Testis (tissue), 2 donors: ENCODE measurements at regions not wholly inside any gene's neighbourhood (a gene's known extent, or its start where the extent isn't known, plus 50 kb on each side); places are given as distances from the start of the nearest gene placed in this dataset.

Experiments
- CTCF ChIP-seq, 3 experiments: fragments of 450-650 bp in 2 of 3; fragments of 200-600 bp in 1 of 3; sonication (generic) in 1 of 3; IDR thresholded peaks; one replicate each; pipeline ENCODE4 v1.5.1; 2016 to 2019; ENCODE audit warnings: antibody characterized with exemption in 3 of 3, mild to moderate bottlenecking in 2 of 3, moderate library complexity in 1 of 3
- POLR2A ChIP-seq: fragments of 450-650 bp; IDR thresholded peaks from one replicate; pipeline ENCODE4 v1.6.1; 2017; ENCODE audit warnings: antibody characterized with exemption, mild to moderate bottlenecking, moderate library complexity

DNA sequence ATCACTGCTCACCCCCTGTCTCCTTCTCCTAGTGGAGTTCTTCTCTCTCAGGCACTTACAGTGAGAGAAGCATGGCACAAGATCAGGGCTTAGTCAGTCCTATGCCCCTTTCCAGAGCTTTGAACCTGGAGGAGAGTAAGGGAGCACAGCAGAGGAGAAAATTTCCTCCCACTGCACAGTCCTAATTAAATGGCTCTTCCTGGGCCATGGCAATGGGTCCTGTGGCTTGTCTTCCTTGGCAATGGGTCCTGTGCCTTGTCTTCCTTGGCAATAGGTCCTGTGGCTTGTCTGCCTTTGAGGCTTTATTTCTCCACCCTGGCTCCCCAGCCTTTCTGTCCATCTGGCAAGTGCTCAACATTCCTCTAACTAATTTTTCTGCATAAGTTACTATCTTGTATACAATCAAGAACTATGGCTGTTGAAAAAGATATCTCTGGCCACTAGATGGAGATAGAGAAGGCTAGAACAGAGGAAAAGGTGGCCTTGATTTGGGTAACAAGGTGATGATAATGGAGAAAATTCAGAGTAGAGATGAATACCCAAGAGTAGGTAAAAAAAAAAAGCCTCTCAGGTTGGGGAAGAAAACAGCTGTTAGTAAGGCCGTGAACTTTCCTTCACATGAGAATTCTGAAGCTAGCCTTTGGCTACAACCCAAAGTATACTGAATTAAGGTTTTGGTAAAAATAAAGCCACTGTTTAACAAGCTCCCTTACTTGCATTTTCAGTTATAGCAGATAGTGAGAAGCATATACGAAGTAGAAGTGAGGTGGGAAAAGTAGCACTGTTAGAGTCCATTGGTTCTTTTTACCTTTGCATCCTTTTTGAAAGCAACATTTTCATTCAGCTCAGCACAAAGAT, 504.9 kb downstream of the DOK5 start:
- TF ChIP-seq POLR2A, result no peak
- peak in 1 of 3 experiments; percentile 5 for TF ChIP-seq CTCF (IDR thresholded peaks at IDR 0.05)
